NCI-H2196 (cell line): ENCODE measurements at regions not wholly inside any gene's neighbourhood (a gene's known extent, or its start where the extent isn't known, plus 50 kb on each side); places are given as distances from the start of the nearest gene placed in this dataset.
A peak's percentile ranks its signal among the peaks of the same experiment; 100 is the strongest.
"Not testable (repeated sequence)": the region's sequence is repeated elsewhere in the genome, so short reads cannot be mapped to it uniquely, and the experiment has no call there.

ENCODE experiments used
- DNase-seq: peaks from one replicate; lab custom pipeline; 2025; ENCODE audit not compliant: unreplicated experiment; lab: John Stamatoyannopoulos, UW

GRCh38 chr5:122515210-122515609, 203.2 kb downstream of the SNCAIP start:
- not testable (repeated sequence) for DNase-seq

- peak; percentile 60 for DNase-seq
Observed at GRCh38 chr5:122515709-122516431, 203.8 kb downstream of the SNCAIP start.

- no peak for DNase-seq
Observed at GRCh38 chr5:122516432-122516743, 204.4 kb downstream of the SNCAIP start.

- no peak for DNase-seq
Observed at GRCh38 chr5:122517091-122517490, 205.1 kb downstream of the SNCAIP start.

GRCh38 chr5:122523776-122524175, 211.7 kb downstream of the SNCAIP start:
- no peak for DNase-seq

GRCh38 chr5:122527547-122527946, 215.5 kb downstream of the SNCAIP start:
- DNase-seq: no peak

GRCh38 chr5:122532035-122532434, 220.0 kb downstream of the SNCAIP start:
- no peak for DNase-seq

- DNase-seq: no peak
Observed at GRCh38 chr5:122533825-122534224, 221.8 kb downstream of the SNCAIP start.

- no peak for DNase-seq
Observed at GRCh38 chr5:122534829-122535228, 222.8 kb downstream of the SNCAIP start.

- no peak for DNase-seq
Observed at GRCh38 chr5:122541388-122541787, 229.4 kb downstream of the SNCAIP start.

GRCh38 chr5:122545986-122546385, 228.9 kb upstream of the SNX2 start:
- DNase-seq: no peak

GRCh38 chr5:122547219-122547618, 227.7 kb upstream of the SNX2 start:
- no peak for DNase-seq

- DNase-seq: no peak
Observed at GRCh38 chr5:122547669-122548068, 227.2 kb upstream of the SNX2 start.

- DNase-seq: no peak
Observed at GRCh38 chr5:122559676-122560075, 215.2 kb upstream of the SNX2 start.

- no peak for DNase-seq
Observed at GRCh38 chr5:122561209-122561608, 213.7 kb upstream of the SNX2 start.

- no peak for DNase-seq
Observed at GRCh38 chr5:122565331-122565730, 209.5 kb upstream of the SNX2 start.

- no peak for DNase-seq
Observed at GRCh38 chr5:122576256-122577016, 198.4 kb upstream of the SNX2 start.

- DNase-seq: no peak
Observed at GRCh38 chr5:122581629-122582028, 193.3 kb upstream of the SNX2 start.

- no peak for DNase-seq
Observed at GRCh38 chr5:122584411-122585300, 190.2 kb upstream of the SNX2 start.

- DNase-seq: no peak
Observed at GRCh38 chr5:122585371-122585770, 189.5 kb upstream of the SNX2 start.

GRCh38 chr5:122586351-122586750, 188.5 kb upstream of the SNX2 start:
- DNase-seq: no peak

GRCh38 chr5:122591828-122592227, 183.1 kb upstream of the SNX2 start:
- no peak for DNase-seq
